ENCODE measurements at regions not wholly inside any gene's neighbourhood (a gene's known extent, or its start where the extent isn't known, plus 50 kb on each side); places are given as distances from the start of the nearest gene placed in this dataset.

DNA sequence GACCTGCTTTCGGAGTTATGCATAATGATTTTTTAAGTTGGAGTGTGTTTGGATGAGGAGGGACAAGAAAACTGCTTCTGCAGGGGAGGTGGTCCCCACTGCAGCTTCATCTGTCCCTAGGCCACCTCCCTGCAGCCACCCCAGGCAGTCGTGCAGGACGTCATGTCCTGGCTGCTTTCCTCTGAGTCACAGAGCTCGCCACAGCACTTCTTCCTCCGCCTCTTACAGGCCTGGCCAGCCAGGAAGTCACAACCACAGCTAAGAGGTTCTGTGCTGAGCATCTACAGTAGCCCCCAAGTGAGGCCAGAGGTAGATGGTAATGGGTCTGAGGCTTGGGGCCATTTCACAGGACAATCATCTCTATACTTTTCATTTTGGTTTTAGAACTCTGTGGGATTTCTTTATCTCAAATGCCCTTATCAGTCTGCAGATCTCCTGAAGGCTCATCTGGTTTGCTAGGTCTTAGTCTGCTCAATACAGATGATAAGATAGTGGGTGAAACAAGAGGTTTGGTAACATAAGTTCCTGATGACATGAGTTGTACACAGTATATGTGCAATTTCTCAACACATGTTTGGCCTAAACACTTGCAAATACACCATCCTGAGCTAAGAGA, 106.4 kb downstream of the ARF6 start:
- peak; percentile 87 for DNase-seq
- peak overlapping the region; percentile 89 for H3K27ac ChIP-seq (ENCODE audit: low read length)
- no peaks in the 10 kb centered on the region for H3K9me3 ChIP-seq (replicated peaks; ENCODE audit: control insufficient read depth, low read depth, low read length)
- H3K27me3 ChIP-seq (ENCODE audit: control insufficient read depth, insufficient read depth, low read length), result no peaks in the 10 kb centered on the region
- H3K4me3 ChIP-seq (ENCODE audit: low read length), result no peak overlapping the region
- no peaks in the 10 kb centered on the region for H3K36me3 ChIP-seq (ENCODE audit: control insufficient read depth, insufficient read depth, low read length)
- WGBS (ENCODE audit: insufficient coverage), result 11% methylated on average over 3 of the region's 5 CpGs
- peaks cover 64% of the 10 kb centered on the region for H3K4me1 ChIP-seq (ENCODE audit: control insufficient read depth, insufficient read depth, low read length)

DNA sequence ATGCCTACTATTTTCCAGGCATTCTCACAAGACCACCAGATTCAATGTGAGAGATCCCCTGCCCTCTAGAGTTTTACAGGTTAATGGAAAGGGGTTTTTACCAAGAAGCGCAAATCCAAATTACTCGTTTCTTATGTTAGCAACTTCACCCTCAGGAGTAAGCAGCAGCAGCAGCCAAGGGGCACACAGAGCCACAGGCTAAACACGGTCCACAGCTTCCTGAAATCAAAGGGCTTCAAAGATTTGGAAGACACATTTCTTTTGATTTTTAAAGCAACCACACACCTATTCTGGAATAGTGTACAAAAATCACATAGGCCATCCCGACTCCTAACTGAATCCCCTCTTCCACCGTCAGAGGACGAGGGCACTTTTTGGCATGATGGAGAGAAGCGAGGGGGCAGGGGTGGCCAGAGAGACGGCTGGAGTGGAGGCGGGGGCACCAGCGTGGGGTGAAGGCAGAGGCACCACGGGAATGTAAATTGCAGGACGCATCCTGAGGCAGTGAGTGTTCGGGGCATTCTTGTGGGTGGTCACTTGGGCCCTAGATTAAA, 107.0 kb downstream of the ARF6 start:
- H3K36me3 ChIP-seq (ENCODE audit: control insufficient read depth, insufficient read depth, low read length), result no peaks in the 10 kb centered on the region
- WGBS (ENCODE audit: insufficient coverage), result 31% methylated on average over 7 of the region's 13 CpGs
- no peaks in the 10 kb centered on the region for H3K27me3 ChIP-seq (ENCODE audit: control insufficient read depth, insufficient read depth, low read length)
- DNase-seq, result no peak
- H3K4me3 ChIP-seq (ENCODE audit: low read length), result no peak overlapping the region
- peaks cover 62% of the 10 kb centered on the region for H3K4me1 ChIP-seq (ENCODE audit: control insufficient read depth, insufficient read depth, low read length)
- H3K27ac ChIP-seq (ENCODE audit: low read length), result peak overlapping the region; percentile 89
- no peaks in the 10 kb centered on the region for H3K9me3 ChIP-seq (replicated peaks; ENCODE audit: control insufficient read depth, low read depth, low read length)

DNA sequence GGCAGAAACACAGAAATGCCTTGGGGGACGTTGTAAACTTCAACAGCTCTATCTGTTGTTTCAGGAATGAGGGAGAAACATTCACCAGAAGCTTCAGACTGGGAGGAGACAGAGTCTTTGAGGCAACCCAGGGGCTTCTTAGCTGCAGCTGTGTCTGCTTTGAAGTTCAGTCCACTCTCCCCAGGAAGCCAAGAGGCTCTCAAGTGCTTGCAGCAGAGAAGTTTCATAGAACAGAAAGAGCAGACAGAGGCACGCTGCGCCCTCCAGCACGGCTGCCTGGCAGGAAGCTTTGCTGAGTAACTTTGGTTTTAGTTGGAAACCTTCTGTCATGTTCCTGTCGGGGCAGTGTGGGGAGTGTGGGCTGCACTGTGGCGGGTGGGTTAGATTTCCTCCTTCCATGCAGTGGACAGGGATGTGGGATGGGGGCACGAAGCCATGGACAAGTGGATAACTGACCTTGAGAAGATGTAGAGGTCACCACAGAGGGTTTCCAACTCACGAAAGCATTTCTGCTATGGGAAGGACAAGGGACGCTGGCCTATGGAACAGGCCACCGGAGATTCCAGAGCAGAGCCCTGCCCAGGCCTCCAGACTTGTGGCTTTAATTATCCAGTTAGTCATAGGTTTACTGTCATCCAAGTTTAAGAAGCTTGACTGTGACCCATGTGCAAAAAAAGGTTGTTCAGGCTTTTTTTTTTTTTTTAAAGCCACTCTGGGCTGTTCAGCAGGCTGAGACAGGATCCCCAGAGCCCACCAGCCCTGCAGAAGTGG, 107.7 kb downstream of the ARF6 start:
- 7% methylated on average over 10 of the region's 10 CpGs for WGBS (ENCODE audit: insufficient coverage)
- Histone ChIP-seq H3K4me3 (ENCODE audit: low read length) (no peak overlapping the region), H3K27ac (ENCODE audit: low read length) (peak overlapping the region; percentile 89), H3K36me3 (ENCODE audit: control insufficient read depth, insufficient read depth, low read length) (no peaks in the 10 kb centered on the region), H3K27me3 (ENCODE audit: control insufficient read depth, insufficient read depth, low read length) (no peaks in the 10 kb centered on the region), H3K4me1 (ENCODE audit: control insufficient read depth, insufficient read depth, low read length) (peaks cover 56% of the 10 kb centered on the region), H3K9me3 (replicated peaks; ENCODE audit: control insufficient read depth, low read depth, low read length) (no peaks in the 10 kb centered on the region)
- peak; percentile 96 for DNase-seq

DNA sequence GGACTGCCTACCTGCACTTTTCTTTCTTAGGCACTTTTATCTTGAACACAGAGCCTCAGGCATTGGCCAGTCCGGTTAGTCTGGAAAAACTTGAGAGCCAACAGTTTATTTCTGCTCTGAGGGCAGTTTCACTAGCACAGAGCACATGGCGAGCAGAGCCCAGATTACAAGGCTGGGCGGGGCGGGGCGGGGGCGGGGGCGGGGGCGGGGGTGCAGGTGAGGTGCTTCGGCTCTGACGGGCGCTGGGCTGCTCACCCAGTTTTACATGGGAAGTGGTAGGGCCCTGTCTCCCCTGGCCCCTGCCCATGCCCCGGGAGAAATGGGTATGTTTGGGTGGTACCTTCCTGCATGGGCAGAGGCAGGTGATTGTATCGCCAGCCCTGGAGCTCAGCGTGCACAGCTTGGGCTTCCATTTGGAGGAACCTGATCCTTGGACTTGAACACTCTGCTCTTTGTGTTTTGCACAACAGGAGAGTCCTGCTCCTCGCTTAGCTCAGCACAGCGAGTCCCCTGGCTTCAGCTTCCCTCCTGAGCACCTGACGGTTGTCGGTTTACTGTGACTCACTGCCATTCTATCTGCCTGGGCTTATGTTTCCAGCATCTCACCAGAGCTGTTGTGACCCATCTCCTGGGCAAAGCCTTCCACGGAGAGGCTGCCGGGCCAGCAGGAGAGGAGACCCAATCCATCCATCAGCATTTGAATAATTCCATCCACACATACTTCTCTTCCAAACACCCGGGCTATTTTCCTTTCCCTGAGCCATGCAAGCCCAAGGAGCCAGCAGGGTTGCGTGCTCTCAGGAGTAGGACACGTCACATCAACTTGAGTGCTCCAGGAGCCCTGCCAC, 108.5 kb downstream of the ARF6 start:
- no peaks in the 10 kb centered on the region for H3K36me3 ChIP-seq (ENCODE audit: control insufficient read depth, insufficient read depth, low read length)
- H3K4me1 ChIP-seq (ENCODE audit: control insufficient read depth, insufficient read depth, low read length), result peaks cover 54% of the 10 kb centered on the region
- H3K9me3 ChIP-seq (replicated peaks; ENCODE audit: control insufficient read depth, low read depth, low read length), result no peaks in the 10 kb centered on the region
- no peaks in the 10 kb centered on the region for H3K27me3 ChIP-seq (ENCODE audit: control insufficient read depth, insufficient read depth, low read length)
- peak overlapping the region; percentile 89 for H3K27ac ChIP-seq (ENCODE audit: low read length)
- H3K4me3 ChIP-seq (ENCODE audit: low read length), result no peak overlapping the region
- 43% methylated on average over 13 of the region's 23 CpGs for WGBS (ENCODE audit: insufficient coverage)
- peak; percentile 69 for DNase-seq

DNA sequence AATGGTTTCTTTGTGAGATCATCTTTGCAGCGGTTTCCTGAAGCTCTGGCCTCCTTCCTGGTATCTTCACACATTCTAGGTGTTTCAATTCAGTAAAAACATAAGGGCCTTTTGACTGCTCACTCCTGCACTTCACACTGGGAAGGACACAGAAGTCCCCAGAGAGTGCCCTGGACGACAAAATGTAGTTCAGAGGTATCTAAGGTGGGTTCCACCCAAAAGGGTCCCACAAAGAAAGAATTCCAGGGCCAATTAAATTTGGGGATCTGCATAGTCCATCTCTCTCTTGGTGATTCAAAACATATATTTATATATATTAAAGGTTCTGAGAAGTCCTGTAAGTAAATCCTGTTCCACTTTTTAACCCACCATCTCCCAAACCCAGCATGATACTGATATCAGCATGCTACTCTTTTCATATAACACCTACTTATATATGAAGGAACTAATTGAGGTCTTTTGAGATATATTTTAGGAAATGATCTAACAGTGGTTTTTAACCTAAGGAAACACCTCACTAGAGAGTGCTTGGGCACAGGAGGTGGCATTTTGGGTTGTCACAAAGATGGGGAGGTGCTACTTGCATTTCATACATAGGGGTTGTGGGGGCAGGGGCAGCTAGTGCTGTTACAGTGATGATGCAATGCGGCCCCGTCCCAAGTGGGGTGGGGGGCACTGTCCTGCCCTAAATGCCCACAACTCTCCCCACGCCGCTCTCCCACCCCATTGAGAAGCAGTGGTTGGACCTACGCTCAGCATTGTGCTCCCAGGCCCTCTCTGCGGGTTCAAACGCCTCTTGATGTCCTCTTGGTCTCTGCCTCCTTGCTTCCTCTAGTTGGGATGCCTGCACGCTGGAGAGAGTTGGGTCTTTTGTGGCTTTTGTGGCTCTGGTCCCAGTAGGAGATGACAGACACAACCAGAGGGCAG, 109.4 kb downstream of the ARF6 start:
- H3K4me3 ChIP-seq (ENCODE audit: low read length), result no peak overlapping the region
- DNase-seq, result peak; percentile 30

DNA sequence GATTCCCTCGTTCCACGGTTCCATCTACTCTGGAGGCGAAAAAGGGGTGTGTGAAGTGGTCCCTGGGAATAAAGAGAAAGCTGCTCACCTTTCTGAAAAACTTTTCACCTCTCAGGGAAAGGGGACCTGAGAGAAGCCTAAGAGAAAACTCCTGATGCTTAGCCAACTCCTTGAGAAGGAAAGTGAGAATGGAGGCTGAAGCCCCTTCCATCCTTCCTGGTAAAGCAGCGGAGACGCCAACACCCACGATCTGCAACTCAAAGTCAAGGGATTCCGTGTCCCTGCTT, 110.0 kb downstream of the ARF6 start:
- peak overlapping the region; percentile 85 for H3K27ac ChIP-seq (ENCODE audit: low read length)
- no peak for DNase-seq
- 0% methylated on average over 1 of the region's 7 CpGs for WGBS (ENCODE audit: insufficient coverage)
- no peaks in the 10 kb centered on the region for H3K36me3 ChIP-seq (ENCODE audit: control insufficient read depth, insufficient read depth, low read length)
- no peaks in the 10 kb centered on the region for H3K27me3 ChIP-seq (ENCODE audit: control insufficient read depth, insufficient read depth, low read length)
- H3K4me3 ChIP-seq (ENCODE audit: low read length), result peak overlapping the region; percentile 65
- H3K9me3 ChIP-seq (replicated peaks; ENCODE audit: control insufficient read depth, low read depth, low read length), result no peaks in the 10 kb centered on the region
- H3K4me1 ChIP-seq (ENCODE audit: control insufficient read depth, insufficient read depth, low read length), result peaks cover 54% of the 10 kb centered on the region

More for the DNA sequence above, 109.4 kb downstream of the ARF6 start:
- Histone ChIP-seq H3K36me3 (ENCODE audit: control insufficient read depth, insufficient read depth, low read length) (no peaks in the 10 kb centered on the region), H3K4me1 (ENCODE audit: control insufficient read depth, insufficient read depth, low read length) (peaks cover 54% of the 10 kb centered on the region), H3K27me3 (ENCODE audit: control insufficient read depth, insufficient read depth, low read length) (no peaks in the 10 kb centered on the region), H3K9me3 (replicated peaks; ENCODE audit: control insufficient read depth, low read depth, low read length) (no peaks in the 10 kb centered on the region), H3K27ac (ENCODE audit: low read length) (peak overlapping the region; percentile 85)
- WGBS (ENCODE audit: insufficient coverage), result 68% methylated on average over 5 of the region's 10 CpGs

DNA sequence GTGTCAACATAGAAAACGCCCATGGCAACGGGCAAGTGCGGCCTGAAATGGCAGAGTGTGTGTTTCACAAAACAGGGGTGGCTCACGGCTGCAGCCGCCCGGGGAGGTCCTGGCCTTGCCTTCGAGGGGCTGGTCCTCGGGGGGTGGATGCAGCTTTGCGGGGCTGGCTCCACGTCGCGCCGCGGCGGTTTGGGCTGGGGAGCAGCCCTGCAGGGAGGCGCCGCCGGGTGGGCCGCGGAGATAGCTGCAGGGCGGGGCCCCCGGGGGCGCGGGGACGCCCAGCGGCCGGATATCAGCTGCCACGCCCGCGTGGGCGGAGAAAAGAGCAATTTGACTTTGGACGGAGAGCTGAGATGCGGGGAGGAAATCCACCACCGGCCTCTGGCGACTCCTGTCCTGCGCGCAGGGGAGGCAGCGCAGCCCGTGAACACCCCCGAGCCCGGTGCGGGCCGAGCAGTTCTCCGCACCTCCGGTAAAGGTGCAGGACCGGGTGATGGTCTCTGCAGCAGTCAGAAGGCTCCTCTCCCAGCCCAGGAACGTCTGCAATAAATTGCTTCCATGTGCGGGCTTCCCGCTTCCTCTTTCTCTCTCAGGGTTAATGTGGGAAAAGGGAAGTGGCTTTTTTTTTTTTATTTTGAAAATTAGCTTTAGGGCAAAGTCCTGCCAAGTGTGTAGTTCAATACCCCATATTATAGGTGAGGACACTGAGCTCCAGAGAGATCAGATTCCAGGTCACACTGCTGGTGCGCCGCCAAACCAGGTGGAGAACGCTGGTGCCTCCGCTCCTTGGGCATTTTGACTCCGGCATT, 110.5 kb downstream of the ARF6 start:
- Histone ChIP-seq H3K4me1 (ENCODE audit: control insufficient read depth, insufficient read depth, low read length) (peaks cover 51% of the 10 kb centered on the region), H3K4me3 (ENCODE audit: low read length) (peak overlapping the region; percentile 65), H3K27ac (ENCODE audit: low read length) (peak overlapping the region; percentile 85), H3K27me3 (ENCODE audit: control insufficient read depth, insufficient read depth, low read length) (no peaks in the 10 kb centered on the region), H3K36me3 (ENCODE audit: control insufficient read depth, insufficient read depth, low read length) (no peaks in the 10 kb centered on the region), H3K9me3 (replicated peaks; ENCODE audit: control insufficient read depth, low read depth, low read length) (no peaks in the 10 kb centered on the region)
- WGBS (ENCODE audit: insufficient coverage), result 2% methylated on average over 49 of the region's 54 CpGs
- peak; percentile 86 for DNase-seq

DNA sequence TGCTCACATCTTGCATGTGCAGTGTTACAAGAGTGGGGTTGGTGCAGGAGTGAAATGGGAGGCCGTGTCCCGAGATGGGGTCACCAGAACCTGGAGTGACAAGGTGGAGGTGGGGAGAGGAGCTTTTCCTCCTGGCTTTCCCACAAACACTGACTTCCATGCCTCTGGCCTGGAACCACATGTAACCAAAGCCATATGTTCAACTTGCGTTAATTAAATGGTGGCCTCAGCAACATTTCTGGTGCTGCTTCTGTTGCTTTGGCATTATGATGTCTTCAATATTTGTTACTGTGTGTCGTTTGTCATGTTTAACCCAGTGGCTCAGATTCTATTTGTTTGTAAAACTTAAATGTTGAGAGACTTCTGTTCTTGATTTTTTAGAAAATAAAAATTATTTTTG, 110.2 kb downstream of the VCPKMT start:
- no CpG with 5 or more reads among the region's 4 CpGs for WGBS (ENCODE audit: insufficient coverage)
- H3K4me1 ChIP-seq (ENCODE audit: control insufficient read depth, insufficient read depth, low read length), result peaks cover 28% of the 10 kb centered on the region

More for the DNA sequence above, 110.2 kb downstream of the VCPKMT start:
- Histone ChIP-seq H3K27me3 (ENCODE audit: control insufficient read depth, insufficient read depth, low read length) (no peaks in the 10 kb centered on the region), H3K4me3 (ENCODE audit: low read length) (no peak overlapping the region), H3K27ac (ENCODE audit: low read length) (no peak overlapping the region), H3K36me3 (ENCODE audit: control insufficient read depth, insufficient read depth, low read length) (no peaks in the 10 kb centered on the region), H3K9me3 (replicated peaks; ENCODE audit: control insufficient read depth, low read depth, low read length) (no peaks in the 10 kb centered on the region)
- DNase-seq, result no peak
